ENCODE measurements at regions not wholly inside any gene's neighbourhood (a gene's known extent, or its start where the extent isn't known, plus 50 kb on each side); places are given as distances from the start of the nearest gene placed in this dataset.

GRCh38 chr11:40062616-40063015 lies 1396.8 kb downstream of the LRRC4C start:
- TF ChIP-seq CTCF (IDR thresholded peaks at IDR 0.05) = no peak
- TF ChIP-seq POLR2A (IDR thresholded peaks at IDR 0.05) = no peak

Measured in lower leg skin (tissue), 3 donors.